DND-41 (cell line): ENCODE measurements at regions not wholly inside any gene's neighbourhood (a gene's known extent, or its start where the extent isn't known, plus 50 kb on each side); places are given as distances from the start of the nearest gene placed in this dataset.

Source experiments
- EZH2 ChIP-seq: IDR thresholded peaks from 3 replicates; pipeline ENCODE4 v1.6.1; 2012; ENCODE audit warnings: borderline replicate concordance, low read depth, mild to moderate bottlenecking, moderate library complexity, low read length, inconsistent platforms; ENCODE audit not compliant: severe bottlenecking
- TF ChIP-seq, protein P1 (sequence below): IDR thresholded peaks from 2 replicates; pipeline ENCODE4 v1.5.1; 2012; ENCODE audit warnings: borderline replicate concordance, low read length, moderate library complexity, mild to moderate bottlenecking; ENCODE audit not compliant: poor library complexity, severe bottlenecking; ENCODE audit errors: extremely low read depth

DNA sequence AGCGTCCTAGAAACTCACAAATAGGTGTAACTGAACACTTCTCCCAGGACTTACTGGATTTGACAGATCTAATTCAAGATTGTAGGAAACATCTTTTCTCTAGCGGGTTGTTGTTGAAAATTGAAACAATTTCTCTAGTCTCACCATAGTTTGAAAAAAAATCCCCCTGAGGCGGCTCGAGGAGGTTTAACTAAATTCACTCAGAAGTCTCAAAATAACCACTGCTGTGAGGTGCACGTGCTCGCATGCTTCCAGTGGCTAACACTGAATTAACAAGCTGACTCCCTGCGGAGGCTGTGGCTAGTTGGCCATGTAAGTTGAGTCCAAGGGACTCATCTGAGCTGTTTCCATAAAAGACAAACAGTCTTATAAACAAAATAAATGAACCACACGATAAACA lies 503.9 kb downstream of the OCA2 start:
- TF ChIP-seq, protein P1, sequence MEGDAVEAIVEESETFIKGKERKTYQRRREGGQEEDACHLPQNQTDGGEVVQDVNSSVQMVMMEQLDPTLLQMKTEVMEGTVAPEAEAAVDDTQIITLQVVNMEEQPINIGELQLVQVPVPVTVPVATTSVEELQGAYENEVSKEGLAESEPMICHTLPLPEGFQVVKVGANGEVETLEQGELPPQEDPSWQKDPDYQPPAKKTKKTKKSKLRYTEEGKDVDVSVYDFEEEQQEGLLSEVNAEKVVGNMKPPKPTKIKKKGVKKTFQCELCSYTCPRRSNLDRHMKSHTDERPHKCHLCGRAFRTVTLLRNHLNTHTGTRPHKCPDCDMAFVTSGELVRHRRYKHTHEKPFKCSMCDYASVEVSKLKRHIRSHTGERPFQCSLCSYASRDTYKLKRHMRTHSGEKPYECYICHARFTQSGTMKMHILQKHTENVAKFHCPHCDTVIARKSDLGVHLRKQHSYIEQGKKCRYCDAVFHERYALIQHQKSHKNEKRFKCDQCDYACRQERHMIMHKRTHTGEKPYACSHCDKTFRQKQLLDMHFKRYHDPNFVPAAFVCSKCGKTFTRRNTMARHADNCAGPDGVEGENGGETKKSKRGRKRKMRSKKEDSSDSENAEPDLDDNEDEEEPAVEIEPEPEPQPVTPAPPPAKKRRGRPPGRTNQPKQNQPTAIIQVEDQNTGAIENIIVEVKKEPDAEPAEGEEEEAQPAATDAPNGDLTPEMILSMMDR: no peak
- TF ChIP-seq EZH2: no peak
